Ascending aorta (tissue), 2 donors: ENCODE measurements at regions not wholly inside any gene's neighbourhood (a gene's known extent, or its start where the extent isn't known, plus 50 kb on each side); places are given as distances from the start of the nearest gene placed in this dataset.

ENCODE experiments used
- DNase-seq, 2 donors: peaks; one replicate each; pipeline ENCODE4 v3.0.0-alpha.2; 2019; ENCODE audit warnings: low spot score in 2 of 2
- H3K27ac ChIP-seq, 2 donors: fragments of 200-600 bp; sonication (generic); one replicate each; pipeline ENCODE4 v1.5.1; 2016 to 2017; ENCODE audit warnings: mild to moderate bottlenecking in 1 of 2
- H3K27me3 ChIP-seq: fragments of 200-600 bp; sonication (generic); one replicate; pipeline ENCODE4 v1.5.1; 2017
- H3K36me3 ChIP-seq, 2 donors: fragments of 200-600 bp; sonication (generic); one replicate each; pipeline ENCODE4 v1.5.1; 2016
- H3K4me1 ChIP-seq, 2 donors: fragments of 200-600 bp; sonication (generic); one replicate each; pipeline ENCODE4 v1.5.1; 2016 to 2017; ENCODE audit warnings: mild to moderate bottlenecking in 1 of 2
- H3K4me3 ChIP-seq, 2 donors: fragments of 200-600 bp; sonication (generic); one replicate each; pipeline ENCODE4 v1.5.1; 2016 to 2017; ENCODE audit warnings: mild to moderate bottlenecking in 1 of 2
- H3K9me3 ChIP-seq, 2 donors: fragments of 200-600 bp; sonication (generic); one replicate each; pipeline ENCODE4 v1.5.1; 2016
- CTCF ChIP-seq, 3 experiments: fragments of 200-600 bp in 2 of 3; fragments of 450-650 bp in 1 of 3; sonication (generic) in 2 of 3; IDR thresholded peaks; one replicate each; pipeline ENCODE4 v1.5.1; 2016 to 2019; ENCODE audit warnings: antibody characterized with exemption in 3 of 3, mild to moderate bottlenecking in 1 of 3, moderate library complexity in 1 of 3
- intact Hi-C: fragments of 100-400 bp; cut with DNase I; formaldehyde crosslinking; loops from one replicate; pipeline ENCODE4 v1.15.1; 2023

GRCh38 chr1:217077426-217077825, 354.2 kb upstream of the ESRRG start:
- no peak overlapping the region for H3K27ac ChIP-seq
- no peak for TF ChIP-seq CTCF (IDR thresholded peaks at IDR 0.05)
- no peaks in the 10 kb centered on the region for H3K4me1 ChIP-seq
- intact Hi-C loops: no loop called here
- H3K4me3 ChIP-seq: no peak overlapping the region
- DNase-seq: no peak
- H3K27me3 ChIP-seq: no peaks in the 10 kb centered on the region
- no peaks in the 10 kb centered on the region for H3K36me3 ChIP-seq
- no peaks in the 10 kb centered on the region for H3K9me3 ChIP-seq

GRCh38 chr1:217076902-217077301, 353.7 kb upstream of the ESRRG start:
- intact Hi-C loops: no loop called here

GRCh38 chr1:217072926-217073325, 349.7 kb upstream of the ESRRG start:
- TF ChIP-seq CTCF (IDR thresholded peaks at IDR 0.05): no peak
- Histone ChIP-seq H3K27me3 (no peaks in the 10 kb centered on the region), H3K4me3 (no peak overlapping the region), H3K36me3 (no peaks in the 10 kb centered on the region), H3K4me1 (no peaks in the 10 kb centered on the region), H3K9me3 (no peaks in the 10 kb centered on the region), H3K27ac (no peak overlapping the region)
- intact Hi-C loops: no loop called here
- no peak for DNase-seq

More at GRCh38 chr1:217076902-217077301, 353.7 kb upstream of the ESRRG start:
- Histone ChIP-seq H3K4me1 (no peaks in the 10 kb centered on the region), H3K4me3 (no peak overlapping the region), H3K27ac (no peak overlapping the region), H3K9me3 (no peaks in the 10 kb centered on the region), H3K36me3 (no peaks in the 10 kb centered on the region), H3K27me3 (no peaks in the 10 kb centered on the region)
- no peak for DNase-seq
- no peak for TF ChIP-seq CTCF (IDR thresholded peaks at IDR 0.05)

DNA sequence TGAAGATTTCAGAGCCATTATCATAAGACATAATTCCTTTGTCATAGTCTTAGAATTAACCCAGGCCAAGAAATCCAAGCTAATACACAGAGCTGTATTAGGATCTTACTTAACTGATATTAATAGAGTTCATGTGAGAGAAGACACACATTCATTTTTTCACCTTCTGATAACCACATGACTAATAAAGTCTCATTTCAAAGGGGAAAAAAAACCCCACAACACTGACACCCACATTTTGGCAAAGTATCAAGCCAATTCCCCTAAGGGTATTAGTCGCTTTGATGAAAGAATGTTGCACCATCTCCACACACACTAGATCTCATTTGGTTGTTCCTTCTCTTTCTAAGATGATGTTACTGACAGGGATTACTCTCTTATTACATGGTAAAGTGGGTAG, 344.4 kb upstream of the ESRRG start:
- Histone ChIP-seq H3K9me3 (no peaks in the 10 kb centered on the region), H3K36me3 (no peaks in the 10 kb centered on the region), H3K4me3 (no peak overlapping the region), H3K27me3 (no peaks in the 10 kb centered on the region), H3K4me1 (no peaks in the 10 kb centered on the region), H3K27ac (no peak overlapping the region)
- no peak for TF ChIP-seq CTCF (IDR thresholded peaks at IDR 0.05)
- no peak for DNase-seq
- intact Hi-C loops: no loop called here

- H3K4me3 ChIP-seq: no peak overlapping the region
Measured at GRCh38 chr1:217066794-217067193, 343.6 kb upstream of the ESRRG start.

More at GRCh38 chr1:217066794-217067193, 343.6 kb upstream of the ESRRG start:
- H3K36me3 ChIP-seq: no peaks in the 10 kb centered on the region
- H3K27ac ChIP-seq: no peak overlapping the region
- no peak for TF ChIP-seq CTCF (IDR thresholded peaks at IDR 0.05)
- no peaks in the 10 kb centered on the region for H3K27me3 ChIP-seq
- no peak for DNase-seq
- no peaks in the 10 kb centered on the region for H3K4me1 ChIP-seq
- no peaks in the 10 kb centered on the region for H3K9me3 ChIP-seq
- intact Hi-C loops: no loop called here
